ENCODE measurements at regions not wholly inside any gene's neighbourhood (a gene's known extent, or its start where the extent isn't known, plus 50 kb on each side); places are given as distances from the start of the nearest gene placed in this dataset.

DNA sequence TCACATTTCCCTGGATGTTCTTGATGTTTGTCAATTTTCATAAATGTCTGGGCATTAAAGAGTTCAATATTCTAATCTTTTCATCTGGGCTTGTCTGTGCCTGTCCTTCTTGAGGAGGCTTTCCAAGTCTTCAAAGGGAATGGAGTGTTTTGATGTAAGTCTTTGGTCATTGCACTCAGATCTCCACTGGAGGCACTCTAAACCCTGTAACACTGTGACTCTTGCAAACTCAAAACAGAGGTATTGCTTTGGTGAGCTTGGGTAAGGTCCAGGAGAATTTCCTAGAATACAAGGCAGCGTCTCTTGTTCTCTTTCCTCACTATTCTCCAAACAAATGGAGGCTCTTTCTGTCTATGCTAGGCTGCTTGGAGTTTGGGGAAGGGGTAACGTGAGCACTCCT is 1118.1 kb upstream of the PABPC4L start:
- DNase-seq (no peak), ATAC-seq (no peak)
- Mint-ChIP-seq H3K36me3 (ENCODE audit: low read depth) (no peaks in the 10 kb centered on the region), H3K27ac (no peak overlapping the region), H3K27me3 (no peaks in the 10 kb centered on the region), H3K4me3 (no peak overlapping the region), H3K9me3 (peaks cover 22% of the 10 kb centered on the region), H3K4me1 (ENCODE audit: low read depth) (no peaks in the 10 kb centered on the region)
- no peak for TF ChIP-seq CTCF (IDR thresholded peaks at IDR 0.05)
- POLR2A ChIA-PET = no interaction called here
- CTCF ChIA-PET = no interaction called here
- intact Hi-C loops (cut with micrococcal nuclease) = no loop called here

GRCh38 chr4:135316266-135316779 is 1114.7 kb upstream of the PABPC4L start:
- ATAC-seq (no peak), DNase-seq (no peak)
- ChIA-PET CTCF (no interaction called here), POLR2A (no interaction called here)
- Mint-ChIP-seq H3K27ac (no peak overlapping the region), H3K9me3 (peaks cover 22% of the 10 kb centered on the region), H3K36me3 (ENCODE audit: low read depth) (no peaks in the 10 kb centered on the region), H3K4me1 (ENCODE audit: low read depth) (no peaks in the 10 kb centered on the region), H3K27me3 (no peaks in the 10 kb centered on the region), H3K4me3 (no peak overlapping the region)
- TF ChIP-seq CTCF (IDR thresholded peaks at IDR 0.05) = no peak
- intact Hi-C loops (cut with micrococcal nuclease) = no loop called here

DNA sequence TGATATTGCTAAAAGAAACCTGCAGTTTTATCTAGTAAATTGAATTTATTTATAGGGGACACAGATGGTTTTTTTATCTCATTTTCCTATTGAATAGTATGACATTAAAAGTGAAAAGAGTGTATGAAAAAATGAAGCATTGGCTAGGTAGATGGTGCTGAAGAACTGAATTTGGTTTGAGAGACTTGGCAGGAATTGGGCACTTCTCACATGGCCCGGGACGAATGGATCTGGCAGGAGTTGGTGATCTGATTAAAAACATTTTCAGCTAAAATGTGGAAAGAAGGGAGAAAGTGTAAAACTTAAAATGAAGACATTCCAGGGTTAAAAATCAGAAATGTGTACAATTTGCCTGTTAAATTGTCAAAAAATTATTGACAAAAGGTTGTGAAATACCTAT is 1088.5 kb upstream of the PABPC4L start:
- H3K27me3 Mint-ChIP-seq = no peaks in the 10 kb centered on the region
- H3K36me3 Mint-ChIP-seq (ENCODE audit: low read depth) = no peaks in the 10 kb centered on the region
- TF ChIP-seq CTCF (IDR thresholded peaks at IDR 0.05) = no peak
- intact Hi-C loops (cut with micrococcal nuclease) = no loop called here
- ChIA-PET POLR2A (no interaction called here), CTCF (no interaction called here)
- ATAC-seq (no peak), DNase-seq (no peak)
- peaks cover 6% of the 10 kb centered on the region for H3K9me3 Mint-ChIP-seq
- H3K4me1 Mint-ChIP-seq (ENCODE audit: low read depth) = no peaks in the 10 kb centered on the region
- H3K27ac Mint-ChIP-seq = no peak overlapping the region
- H3K4me3 Mint-ChIP-seq = no peak overlapping the region

DNA sequence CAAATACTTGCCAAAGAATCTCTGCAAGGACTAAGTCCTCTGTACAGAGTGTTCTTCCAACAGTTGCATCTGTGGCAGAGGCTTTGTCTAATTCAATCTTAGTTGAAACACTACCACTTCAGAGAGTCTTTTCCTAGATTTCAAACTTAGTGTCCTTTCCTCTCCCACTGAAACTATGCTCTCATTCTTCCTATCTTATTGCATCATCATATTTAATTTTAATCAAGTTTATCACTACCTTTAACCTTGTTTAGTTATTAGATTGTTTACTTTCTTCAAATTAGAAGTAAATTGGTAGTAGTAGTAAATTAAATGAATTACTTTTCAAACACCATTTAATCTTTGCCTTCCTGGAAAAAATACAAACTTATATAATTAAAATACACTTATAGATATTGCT is 1082.3 kb upstream of the PABPC4L start:
- no peak for DNase-seq
- H3K4me3 Mint-ChIP-seq = no peak overlapping the region
- H3K9me3 Mint-ChIP-seq = peaks cover 3% of the 10 kb centered on the region
- ATAC-seq = no peak
- no peaks in the 10 kb centered on the region for H3K27me3 Mint-ChIP-seq
- POLR2A ChIA-PET = no interaction called here
- CTCF ChIA-PET = no interaction called here
- H3K27ac Mint-ChIP-seq = no peak overlapping the region
- TF ChIP-seq CTCF (IDR thresholded peaks at IDR 0.05) = no peak
- intact Hi-C loops (cut with micrococcal nuclease) = no loop called here
- no peaks in the 10 kb centered on the region for H3K36me3 Mint-ChIP-seq (ENCODE audit: low read depth)
- no peaks in the 10 kb centered on the region for H3K4me1 Mint-ChIP-seq (ENCODE audit: low read depth)

- ChIA-PET CTCF (no interaction called here), POLR2A (no interaction called here)
- no peak for TF ChIP-seq CTCF (IDR thresholded peaks at IDR 0.05)
- ATAC-seq (no peak), DNase-seq (no peak)
- H3K4me3 Mint-ChIP-seq = no peak overlapping the region
- H3K27ac Mint-ChIP-seq = no peak overlapping the region
- H3K4me1 Mint-ChIP-seq (ENCODE audit: low read depth) = no peaks in the 10 kb centered on the region
- H3K9me3 Mint-ChIP-seq = peaks cover 8% of the 10 kb centered on the region
- no peaks in the 10 kb centered on the region for H3K36me3 Mint-ChIP-seq (ENCODE audit: low read depth)
- H3K27me3 Mint-ChIP-seq = no peaks in the 10 kb centered on the region
- intact Hi-C loops (cut with micrococcal nuclease) = no loop called here
Observed at GRCh38 chr4:135282676-135283075, 1081.1 kb upstream of the PABPC4L start.

Data from activated CD8-positive, alpha-beta T cell treated with anti-CD3 and anti-CD28 coated beads for 36 hours (primary cell).